ENCODE measurements at regions not wholly inside any gene's neighbourhood (a gene's known extent, or its start where the extent isn't known, plus 50 kb on each side); places are given as distances from the start of the nearest gene placed in this dataset.

DNA sequence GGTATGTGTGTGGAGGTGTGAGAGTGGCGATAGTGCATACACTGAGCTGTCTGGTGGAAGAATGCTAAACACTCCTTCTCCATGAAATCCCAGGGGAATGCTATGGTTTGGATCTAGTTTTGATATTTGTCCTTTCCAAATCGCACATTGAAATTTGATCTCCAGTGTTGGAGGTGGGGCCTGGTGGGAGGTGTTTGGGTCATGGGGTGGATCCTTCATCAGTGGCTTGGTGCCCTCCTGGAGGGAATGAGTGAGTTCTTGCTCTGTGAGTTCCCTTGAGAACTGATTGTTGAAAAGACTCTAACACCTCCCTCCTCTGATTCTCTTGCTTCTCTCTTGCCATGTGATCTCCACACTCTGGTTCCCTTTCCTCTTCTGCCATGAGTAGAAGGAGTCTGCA, 114.1 kb upstream of the HHIP start:
- CTCF ChIA-PET, result no interaction called here
- dilution Hi-C loops (cut with MboI; ENCODE audit: extremely low pct_ligation_motif_present, low sequenced_read_pairs) (no loop called here), intact Hi-C loops (cut with micrococcal nuclease) (no loop called here)
- DNase-seq (ENCODE audit: low read depth, low spot score) (no peak), FAIRE-seq (no peak)
- Histone ChIP-seq H3K36me3 (ENCODE audit: control insufficient read depth in 2 of 2, extremely low read depth in 1 of 2, insufficient read depth in 2 of 2, low read length in 2 of 2) (no peaks in the 10 kb centered on the region), H3K27ac (ENCODE audit: insufficient read depth, low read depth, low read length) (no peak overlapping the region), H3K27me3 (ENCODE audit: control insufficient read depth in 2 of 2, insufficient read depth in 2 of 2, low read length in 2 of 2) (no peaks in the 10 kb centered on the region), H3K79me2 (ENCODE audit: control insufficient read depth, insufficient read depth, low read length) (no peaks in the 10 kb centered on the region), H2AFZ (ENCODE audit: low read depth, low read length) (no peak overlapping the region), H3K9me3 (replicated peaks; ENCODE audit: control insufficient read depth, insufficient read depth, low read length) (no peaks in the 10 kb centered on the region), H3K4me2 (ENCODE audit: insufficient read depth, low read length) (no peak overlapping the region), H3K4me3 (replicated peaks in 1 of 3; ENCODE audit: insufficient read depth in 1 of 3, low read depth in 1 of 3, low read length in 3 of 3) (no peak overlapping the region), H4K20me1 (replicated peaks; ENCODE audit: control insufficient read depth, extremely low read depth, insufficient read depth, low read length) (no peaks in the 10 kb centered on the region), H3K9ac (replicated peaks; ENCODE audit: extremely low read depth, insufficient read depth, low read length) (no peak overlapping the region), H3K4me1 (ENCODE audit: control insufficient read depth, extremely low read depth, insufficient read depth, low read length) (no peaks in the 10 kb centered on the region), H3K9me1 (replicated peaks; ENCODE audit: control insufficient read depth, extremely low read depth, insufficient read depth, low read length) (no peaks in the 10 kb centered on the region)
- no TSS peak for BruUV-seq (replicated peaks)
- TF ChIP-seq MYC (IDR thresholded peaks at IDR 0.05; ENCODE audit: low read depth, low read length), result no peak
- POLR2A ChIA-PET, result no interaction called here

DNA sequence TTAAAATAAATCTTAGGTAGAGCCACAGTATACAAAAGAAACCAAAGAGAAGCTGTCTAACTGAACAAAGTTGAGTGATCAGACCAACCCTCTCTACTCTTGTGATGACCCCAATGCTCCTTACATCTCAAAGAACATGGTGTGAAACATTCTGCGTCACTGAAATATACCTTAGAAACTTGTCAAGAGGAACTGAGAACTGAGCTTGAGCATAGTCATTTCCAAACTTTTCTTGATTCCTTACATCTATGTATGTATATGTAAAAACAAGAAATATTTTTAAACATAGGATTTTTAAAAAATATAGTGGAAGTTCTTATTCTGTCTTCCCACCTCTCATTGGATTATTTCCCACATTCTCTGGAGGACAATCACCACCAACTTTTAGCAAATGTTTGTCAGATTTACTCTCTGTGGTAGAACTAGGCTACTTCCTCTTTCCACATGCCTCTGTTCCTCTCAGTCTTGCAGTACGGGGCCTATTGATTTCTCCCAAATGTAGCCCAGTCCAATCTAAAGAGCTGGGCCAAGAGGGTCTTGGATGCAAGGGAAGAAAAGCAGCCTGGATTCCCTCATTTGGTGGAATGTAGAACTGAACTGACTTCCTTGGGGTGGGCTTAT, 98.2 kb upstream of the HHIP start:
- no TSS peak for BruUV-seq (replicated peaks)
- no peak for TF ChIP-seq POLR2A (IDR thresholded peaks at IDR 0.05; ENCODE audit: low read depth, low read length)
- no peak for TF ChIP-seq FOS (IDR thresholded peaks at IDR 0.05; ENCODE audit: borderline replicate concordance, insufficient read depth, low read length)
- TF ChIP-seq GATA2 (IDR thresholded peaks at IDR 0.05; ENCODE audit: insufficient read depth, insufficient read length, low read depth, low read length), result no peak
- no peak for TF ChIP-seq EZH2 (IDR thresholded peaks at IDR 0.05; ENCODE audit: borderline replicate concordance, low read depth, low read length, severe bottlenecking)
- TF ChIP-seq POLR2AphosphoS5 (IDR thresholded peaks at IDR 0.05; ENCODE audit: insufficient read depth, low read depth, low read length), result no peak
- TF ChIP-seq, protein P1, sequence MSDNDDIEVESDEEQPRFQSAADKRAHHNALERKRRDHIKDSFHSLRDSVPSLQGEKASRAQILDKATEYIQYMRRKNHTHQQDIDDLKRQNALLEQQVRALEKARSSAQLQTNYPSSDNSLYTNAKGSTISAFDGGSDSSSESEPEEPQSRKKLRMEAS (IDR thresholded peaks at IDR 0.05; ENCODE audit: insufficient read depth, insufficient read length), result no peak
- TF ChIP-seq MYC (IDR thresholded peaks at IDR 0.05; ENCODE audit: low read depth, low read length), result no peak
- TF ChIP-seq, protein P2, sequence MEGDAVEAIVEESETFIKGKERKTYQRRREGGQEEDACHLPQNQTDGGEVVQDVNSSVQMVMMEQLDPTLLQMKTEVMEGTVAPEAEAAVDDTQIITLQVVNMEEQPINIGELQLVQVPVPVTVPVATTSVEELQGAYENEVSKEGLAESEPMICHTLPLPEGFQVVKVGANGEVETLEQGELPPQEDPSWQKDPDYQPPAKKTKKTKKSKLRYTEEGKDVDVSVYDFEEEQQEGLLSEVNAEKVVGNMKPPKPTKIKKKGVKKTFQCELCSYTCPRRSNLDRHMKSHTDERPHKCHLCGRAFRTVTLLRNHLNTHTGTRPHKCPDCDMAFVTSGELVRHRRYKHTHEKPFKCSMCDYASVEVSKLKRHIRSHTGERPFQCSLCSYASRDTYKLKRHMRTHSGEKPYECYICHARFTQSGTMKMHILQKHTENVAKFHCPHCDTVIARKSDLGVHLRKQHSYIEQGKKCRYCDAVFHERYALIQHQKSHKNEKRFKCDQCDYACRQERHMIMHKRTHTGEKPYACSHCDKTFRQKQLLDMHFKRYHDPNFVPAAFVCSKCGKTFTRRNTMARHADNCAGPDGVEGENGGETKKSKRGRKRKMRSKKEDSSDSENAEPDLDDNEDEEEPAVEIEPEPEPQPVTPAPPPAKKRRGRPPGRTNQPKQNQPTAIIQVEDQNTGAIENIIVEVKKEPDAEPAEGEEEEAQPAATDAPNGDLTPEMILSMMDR (IDR thresholded peaks at IDR 0.05; ENCODE audit: extremely low read depth in 1 of 2, insufficient read depth in 1 of 2, low read depth in 1 of 2, low read length in 2 of 2), result no peak
- no peak for TF ChIP-seq JUN (IDR thresholded peaks at IDR 0.05; ENCODE audit: borderline replicate concordance, insufficient read depth, insufficient read length, low read depth)
- Histone ChIP-seq H3K4me2 (ENCODE audit: insufficient read depth, low read length) (no peak overlapping the region), H3K4me1 (ENCODE audit: control insufficient read depth, extremely low read depth, insufficient read depth, low read length) (peaks cover 6% of the 10 kb centered on the region), H3K79me2 (ENCODE audit: control insufficient read depth, insufficient read depth, low read length) (no peaks in the 10 kb centered on the region), H2AFZ (ENCODE audit: low read depth, low read length) (no peak overlapping the region), H3K4me3 (replicated peaks in 1 of 3; ENCODE audit: insufficient read depth in 1 of 3, low read depth in 1 of 3, low read length in 3 of 3) (no peak overlapping the region), H3K9me3 (replicated peaks; ENCODE audit: control insufficient read depth, insufficient read depth, low read length) (no peaks in the 10 kb centered on the region), H3K9me1 (replicated peaks; ENCODE audit: control insufficient read depth, extremely low read depth, insufficient read depth, low read length) (no peaks in the 10 kb centered on the region), H3K36me3 (ENCODE audit: control insufficient read depth in 2 of 2, extremely low read depth in 1 of 2, insufficient read depth in 2 of 2, low read length in 2 of 2) (no peaks in the 10 kb centered on the region), H3K27me3 (ENCODE audit: control insufficient read depth in 2 of 2, insufficient read depth in 2 of 2, low read length in 2 of 2) (no peaks in the 10 kb centered on the region), H3K9ac (replicated peaks; ENCODE audit: extremely low read depth, insufficient read depth, low read length) (no peak overlapping the region), H3K27ac (ENCODE audit: insufficient read depth, low read depth, low read length) (no peak overlapping the region), H4K20me1 (replicated peaks; ENCODE audit: control insufficient read depth, extremely low read depth, insufficient read depth, low read length) (no peaks in the 10 kb centered on the region)
- ChIA-PET POLR2A (no interaction called here), CTCF (no interaction called here)
- FAIRE-seq, result no peak
- intact Hi-C loops (cut with micrococcal nuclease) (no loop called here), dilution Hi-C loops (cut with MboI; ENCODE audit: extremely low pct_ligation_motif_present, low sequenced_read_pairs) (no loop called here)
- no peak for DNase-seq (ENCODE audit: low read depth, low spot score)

All from endothelial cell of umbilical vein (primary cell).